GM18505 (cell line): ENCODE measurements at regions not wholly inside any gene's neighbourhood (a gene's known extent, or its start where the extent isn't known, plus 50 kb on each side); places are given as distances from the start of the nearest gene placed in this dataset.

Experiments used
- ATAC-seq: cut with Tn5 transposase; IDR thresholded peaks from one replicate; pipeline ENCODE4 v1.9.1; 2021; ENCODE audit not compliant: unreplicated experiment
- POLR2A ChIP-seq: IDR thresholded peaks from 4 replicates; pipeline ENCODE4 v1.6.1; 2011; ENCODE audit warnings: borderline replicate concordance; ENCODE audit not compliant: insufficient read depth, insufficient read length; ENCODE audit errors: extremely low read depth

- ATAC-seq = no peak
- no peak for TF ChIP-seq POLR2A
These were observed 104.2 kb upstream of the AGAP1 start for GRCh38 chr2:235389626-235390025.

DNA sequence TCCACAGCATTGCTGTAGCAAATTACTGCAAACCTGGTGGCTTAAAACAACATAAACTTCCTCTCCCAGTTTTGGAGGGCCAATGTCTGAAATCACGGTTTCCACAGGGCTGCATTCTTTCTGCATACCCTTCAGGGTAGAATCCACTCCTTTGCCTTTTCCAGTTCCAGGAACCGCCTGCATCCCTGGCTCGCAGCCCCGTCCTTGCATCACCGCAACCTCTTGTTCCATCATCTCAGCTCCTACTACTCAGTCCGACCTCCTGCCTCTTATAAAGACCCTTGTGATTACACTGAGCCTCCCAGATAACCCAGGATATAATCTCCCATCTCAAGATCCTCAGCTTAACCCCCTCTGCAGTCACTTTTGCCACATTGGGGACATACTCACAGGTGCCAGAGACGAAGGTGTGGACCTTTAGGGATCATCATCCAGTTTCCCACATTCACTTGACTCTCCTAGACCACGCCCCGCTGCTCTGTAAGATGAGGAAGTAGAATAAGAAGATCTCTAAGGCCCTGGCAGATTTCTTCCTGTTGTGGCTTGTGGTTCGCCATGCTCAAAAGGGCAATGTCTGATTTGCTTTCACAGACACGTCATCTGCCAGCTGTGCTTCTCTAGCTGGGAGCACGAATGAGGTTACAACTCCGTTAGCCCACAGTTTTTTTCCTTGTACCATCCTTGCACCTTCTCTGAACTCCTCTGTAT is 103.6 kb upstream of the AGAP1 start:
- TF ChIP-seq POLR2A = no peak
- no peak for ATAC-seq

GRCh38 chr2:235390816-235391194 is 103.0 kb upstream of the AGAP1 start:
- no peak for ATAC-seq
- TF ChIP-seq POLR2A = no peak

DNA sequence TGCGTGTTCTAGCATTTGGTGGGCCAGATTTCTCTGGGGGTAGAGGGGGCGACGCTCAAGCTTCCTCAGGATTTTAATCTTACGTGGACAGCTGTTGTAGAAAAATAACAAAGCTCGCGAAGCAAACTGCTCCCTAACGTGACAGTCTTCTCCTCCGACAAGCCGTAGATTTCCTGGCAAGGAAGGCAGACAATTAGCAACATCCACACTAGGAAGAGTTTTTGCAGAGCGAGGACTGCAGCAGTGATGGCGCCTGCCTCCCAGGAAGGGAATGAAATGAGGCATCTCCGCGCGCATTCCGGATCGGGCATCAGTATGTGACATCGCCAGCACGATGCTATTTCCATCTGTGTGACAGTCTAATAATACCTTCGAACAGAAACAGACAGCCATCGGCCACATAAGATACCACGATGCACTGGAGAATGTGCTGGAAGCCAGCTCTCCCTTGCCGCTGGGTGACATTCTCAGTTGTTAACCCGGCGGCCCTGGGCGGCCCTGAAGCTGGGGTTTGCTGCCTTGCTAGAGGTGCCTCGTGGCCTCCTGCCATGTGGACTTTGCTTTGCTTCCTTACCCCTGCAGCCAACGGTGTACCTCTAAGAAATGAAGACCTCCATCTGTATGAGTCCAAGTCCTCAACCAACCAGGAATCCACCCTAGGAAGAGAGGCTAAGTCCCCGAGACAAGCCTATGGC is 101.8 kb upstream of the AGAP1 start:
- no peak for ATAC-seq

DNA sequence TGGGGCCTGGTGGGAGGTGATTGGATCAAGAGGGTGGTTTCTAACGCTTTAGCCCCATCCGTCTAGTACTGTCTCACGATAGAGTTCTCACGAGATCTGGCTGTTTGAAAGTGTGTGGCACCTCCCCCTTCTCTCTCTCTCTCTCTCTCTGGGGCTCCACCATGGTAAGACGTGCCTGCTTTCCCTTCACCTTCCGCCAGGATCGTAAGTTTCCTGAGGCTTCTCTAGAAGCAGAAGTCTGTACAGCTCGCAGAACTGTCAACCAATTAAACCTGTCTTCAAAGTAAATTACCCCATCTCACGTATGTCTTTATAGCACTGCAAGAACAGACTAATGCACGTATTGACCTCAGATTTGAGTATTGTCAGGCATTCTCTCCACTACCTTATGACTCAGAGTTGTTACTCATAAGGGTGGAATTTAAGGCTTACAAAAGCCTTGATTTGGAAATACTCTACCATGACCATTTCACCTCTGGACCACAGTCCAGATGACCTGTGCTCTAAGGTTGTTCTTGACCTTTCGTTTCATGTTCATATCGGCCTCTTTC is 99.5 kb upstream of the AGAP1 start:
- ATAC-seq = no peak

More for the DNA sequence above, 101.8 kb upstream of the AGAP1 start:
- no peak for TF ChIP-seq POLR2A

DNA sequence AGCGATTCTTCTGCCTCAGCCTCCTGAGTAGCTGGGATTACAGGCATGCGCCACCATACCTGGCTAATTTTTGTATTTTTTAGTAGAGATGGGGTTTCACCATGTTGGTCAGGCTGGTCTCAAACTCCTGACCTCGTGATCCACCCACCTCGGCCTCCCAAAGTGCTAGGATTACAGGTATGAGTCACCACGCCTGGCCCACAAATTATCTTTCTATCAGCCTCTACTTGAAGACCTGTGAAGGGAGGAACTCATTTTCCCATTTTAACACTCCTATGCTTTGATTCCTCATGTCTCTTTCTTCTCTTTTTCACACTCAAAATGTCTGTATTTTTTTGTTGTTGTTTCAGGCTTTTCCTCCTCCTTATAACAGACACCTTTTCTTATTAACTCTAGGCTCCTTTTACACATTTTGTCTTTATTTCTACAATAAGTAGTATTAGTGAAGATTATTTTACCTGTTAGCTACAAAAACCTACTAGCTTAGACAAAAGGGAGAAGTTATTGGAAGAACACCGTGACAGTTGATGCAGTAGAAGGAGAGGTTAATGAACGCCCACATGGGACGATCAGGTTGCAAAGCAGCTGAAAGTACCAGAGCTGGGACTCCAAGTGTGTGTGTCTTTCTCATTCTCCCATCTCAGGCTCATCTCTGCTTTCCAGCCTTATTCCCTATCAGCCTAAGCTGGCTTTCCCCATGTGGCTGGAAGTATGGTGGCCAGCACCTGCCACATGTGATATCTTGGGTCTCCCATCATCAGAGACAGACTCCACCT is 97.6 kb upstream of the AGAP1 start:
- no peak for TF ChIP-seq POLR2A
- no peak for ATAC-seq

More for the DNA sequence above, 99.5 kb upstream of the AGAP1 start:
- no peak for TF ChIP-seq POLR2A

GRCh38 chr2:235398321-235398720 is 95.5 kb upstream of the AGAP1 start:
- no peak for TF ChIP-seq POLR2A
- ATAC-seq = no peak

- ATAC-seq = no peak
- TF ChIP-seq POLR2A = no peak
These were observed 93.9 kb upstream of the AGAP1 start for GRCh38 chr2:235399895-235400294.

DNA sequence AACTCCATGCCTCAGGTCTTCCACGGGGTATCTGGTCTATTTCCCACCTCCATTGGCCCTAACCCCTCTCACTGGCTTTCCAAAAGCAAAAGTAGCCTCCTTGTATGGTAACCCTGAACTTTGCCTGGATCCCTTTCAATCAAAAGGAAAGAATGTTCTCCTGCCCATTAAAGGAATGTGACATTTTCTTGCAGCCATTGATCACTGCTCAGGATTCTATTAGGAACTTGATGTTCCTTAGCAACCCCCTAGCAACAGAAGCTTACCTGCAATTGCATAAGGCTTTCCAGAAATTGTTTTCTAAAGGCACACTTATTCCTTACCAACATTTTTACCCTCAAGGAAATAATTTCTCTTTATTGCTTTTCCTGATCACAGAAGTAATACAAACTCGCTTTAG is 91.4 kb upstream of the AGAP1 start:
- no peak for ATAC-seq
- TF ChIP-seq POLR2A = no peak

DNA sequence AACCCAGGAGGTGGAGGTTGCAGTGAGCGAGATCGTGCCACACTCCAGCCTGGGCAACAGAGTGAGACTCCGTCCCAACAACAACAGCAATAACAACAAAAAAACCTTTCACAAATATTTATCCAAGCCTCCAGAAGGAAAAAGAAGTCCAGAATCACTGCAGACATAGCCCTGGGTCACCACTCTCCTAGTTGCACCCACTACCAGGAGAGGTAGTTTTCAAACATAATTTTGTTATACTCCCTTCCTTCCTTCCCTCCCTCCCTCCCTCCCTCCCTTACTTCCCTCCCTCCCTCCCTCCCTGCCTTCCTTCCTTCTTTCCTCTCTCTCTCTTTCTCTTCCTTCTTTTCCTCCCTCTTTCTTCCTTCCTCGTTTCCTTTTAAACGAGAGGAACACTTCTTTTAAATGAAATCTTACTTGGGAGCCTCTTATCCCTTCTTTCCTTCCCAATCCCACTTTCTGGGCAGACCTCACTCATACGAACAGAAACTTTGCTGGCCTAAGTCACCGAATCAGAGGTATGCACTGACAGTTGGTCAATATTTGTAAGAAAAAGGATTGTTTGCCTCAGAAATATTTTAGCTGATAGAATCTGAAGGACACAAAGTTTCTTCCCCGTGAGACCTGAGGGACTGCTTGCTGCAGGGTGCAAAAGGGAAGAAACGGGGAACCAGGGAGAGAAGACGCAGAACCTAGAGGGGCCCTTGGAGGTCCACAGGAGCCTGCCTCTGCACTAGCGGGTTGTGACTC is 88.1 kb upstream of the AGAP1 start:
- ATAC-seq = no peak
- no peak for TF ChIP-seq POLR2A

DNA sequence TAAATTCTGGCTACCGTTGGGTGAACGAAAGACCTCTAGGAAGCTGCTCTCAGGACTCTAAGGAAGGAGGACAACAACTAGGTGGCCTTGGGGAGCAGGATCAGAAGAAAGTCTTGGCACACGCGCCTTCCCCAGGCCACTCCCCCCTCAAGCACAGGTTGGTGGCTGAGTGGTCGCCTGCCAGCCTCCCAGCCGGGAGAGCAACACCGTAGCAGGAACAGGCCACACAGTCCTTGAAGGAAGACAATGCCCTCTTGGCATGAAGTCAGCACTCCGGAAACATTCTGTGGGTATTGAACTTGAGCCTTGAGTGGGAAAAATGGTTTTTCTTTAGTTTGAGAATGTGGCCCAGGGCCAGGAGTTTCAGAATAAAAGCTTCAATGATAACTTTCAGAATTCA is 87.4 kb upstream of the AGAP1 start:
- no peak for ATAC-seq
- TF ChIP-seq POLR2A = no peak

DNA sequence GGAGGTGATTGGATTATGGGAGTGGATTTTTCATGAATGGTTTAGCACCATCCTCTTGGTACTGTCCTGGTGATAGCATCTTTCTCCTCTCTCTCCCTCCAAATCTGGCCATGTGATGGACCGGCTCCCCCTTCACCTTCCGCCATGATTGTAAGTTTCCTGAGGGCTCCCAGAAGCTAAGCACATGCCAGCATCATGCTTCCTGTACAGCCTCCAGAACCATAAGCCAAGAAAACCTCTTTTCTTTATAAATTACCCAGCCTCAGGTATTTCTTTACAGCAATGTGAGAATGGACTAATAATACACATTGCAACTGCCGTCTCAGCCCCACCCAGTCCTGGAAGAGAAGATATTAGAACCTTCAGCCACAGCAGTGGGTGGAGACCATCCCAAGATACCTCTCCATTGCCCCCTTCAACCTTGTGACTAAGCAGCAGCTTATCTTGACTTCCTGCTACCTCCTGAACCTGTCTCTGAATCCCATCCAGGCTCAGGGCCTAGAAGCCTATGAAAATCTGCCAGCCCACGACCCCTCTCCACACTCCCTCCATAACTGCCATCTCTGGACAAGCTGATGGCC is 81.8 kb upstream of the AGAP1 start:
- TF ChIP-seq POLR2A = no peak
- no peak for ATAC-seq
